Stimulated activated CD4-positive, alpha-beta T cell treated with anti-CD3 and anti-CD28 coated beads, Interleukin-12 subunit alpha, Interleukin-12 subunit beta, amount 100 ng/mL, for 24 hours (primary cell): ENCODE measurements at regions not wholly inside any gene's neighbourhood (a gene's known extent, or its start where the extent isn't known, plus 50 kb on each side); places are given as distances from the start of the nearest gene placed in this dataset.

Source experiments
- DNase-seq, 2 experiments: peaks; one replicate each; pipeline ENCODE4 v3.0.0-alpha.2; 2020; ENCODE audit warnings: low read depth in 2 of 2

DNA sequence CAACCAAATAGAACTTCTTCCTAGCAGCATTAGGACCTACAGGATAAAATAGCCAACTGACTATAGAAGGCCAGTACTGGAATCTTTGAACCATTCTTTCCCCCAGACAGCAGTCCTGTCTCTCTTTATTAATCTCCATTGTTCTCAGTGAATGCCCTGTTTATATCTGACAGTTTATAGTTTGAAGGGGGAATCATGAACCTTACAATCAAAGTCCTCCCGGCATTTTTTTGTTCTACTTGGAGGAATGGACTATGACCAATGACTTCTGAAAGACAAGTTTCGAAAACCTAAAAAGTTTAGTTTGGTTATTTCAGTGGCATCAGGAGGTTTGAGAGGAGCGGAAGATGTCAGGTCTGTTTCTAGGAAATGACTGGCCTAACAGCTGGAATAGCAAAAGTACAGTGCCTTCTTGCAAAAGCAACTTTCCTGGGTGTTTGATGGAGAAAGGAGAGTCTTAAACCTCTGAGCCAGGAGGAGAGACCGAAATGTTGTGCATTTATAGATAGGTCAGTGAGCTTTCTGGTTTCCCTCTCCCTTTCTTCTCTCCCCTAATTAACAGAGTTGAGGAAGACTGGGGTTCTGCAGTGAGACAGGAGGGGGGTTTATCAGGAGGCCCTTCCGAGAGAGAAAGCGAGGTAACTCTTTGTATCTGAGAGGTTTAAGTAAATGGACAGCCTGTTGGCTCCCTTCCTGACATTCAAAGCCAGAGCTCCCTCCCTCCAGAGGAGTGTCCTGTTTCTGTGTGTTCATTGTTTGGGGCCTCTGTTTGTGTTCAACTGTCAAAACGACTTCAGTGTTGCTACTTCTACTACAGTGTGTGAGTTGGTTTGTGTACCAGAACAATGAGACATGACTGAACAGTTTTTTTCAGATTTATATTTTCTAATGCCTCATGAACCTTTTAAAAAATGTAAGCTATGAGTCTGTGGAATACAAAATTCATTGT, 383.0 kb upstream of the RARB start:
- DNase-seq, result no peak

DNA sequence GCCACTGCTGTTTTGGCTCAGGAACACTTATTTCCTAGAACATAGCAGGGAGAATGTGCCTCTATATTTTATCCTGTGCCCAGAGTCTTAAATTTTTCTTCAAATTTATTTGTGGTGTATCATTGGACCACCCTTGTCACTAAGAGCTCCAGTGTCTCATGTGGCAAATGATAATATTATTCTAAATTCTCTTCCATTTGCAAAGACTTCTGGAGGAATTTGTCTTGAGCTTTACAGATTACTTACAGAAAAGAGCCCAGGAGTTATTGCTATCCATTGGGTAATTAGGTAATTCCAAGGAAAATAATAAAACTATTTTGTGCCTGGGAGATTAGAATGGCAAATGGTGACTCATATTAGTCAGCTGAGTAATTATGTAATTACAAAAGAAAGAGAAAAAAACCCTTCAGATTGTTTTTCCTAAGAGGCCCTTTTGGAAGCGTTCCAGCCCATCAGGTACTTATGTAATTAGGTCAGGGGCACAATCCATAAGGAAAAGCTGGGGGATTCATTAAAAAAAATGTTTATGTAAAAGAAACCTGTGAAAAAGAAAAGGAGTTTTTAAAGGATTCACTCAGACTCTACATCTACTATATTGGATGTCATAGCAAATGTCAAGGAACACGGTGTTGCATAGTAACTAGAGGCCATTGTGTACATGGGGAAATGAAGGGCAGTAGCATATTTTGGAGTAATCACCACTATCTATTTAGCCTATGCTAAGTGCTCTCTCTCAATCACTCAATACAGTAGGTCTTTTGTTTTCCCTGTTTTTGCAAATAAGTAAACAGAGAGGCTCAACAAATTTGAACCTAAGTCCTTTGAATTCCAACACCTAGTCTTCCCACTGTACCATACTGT, 380.9 kb upstream of the RARB start:
- no peak for DNase-seq

DNA sequence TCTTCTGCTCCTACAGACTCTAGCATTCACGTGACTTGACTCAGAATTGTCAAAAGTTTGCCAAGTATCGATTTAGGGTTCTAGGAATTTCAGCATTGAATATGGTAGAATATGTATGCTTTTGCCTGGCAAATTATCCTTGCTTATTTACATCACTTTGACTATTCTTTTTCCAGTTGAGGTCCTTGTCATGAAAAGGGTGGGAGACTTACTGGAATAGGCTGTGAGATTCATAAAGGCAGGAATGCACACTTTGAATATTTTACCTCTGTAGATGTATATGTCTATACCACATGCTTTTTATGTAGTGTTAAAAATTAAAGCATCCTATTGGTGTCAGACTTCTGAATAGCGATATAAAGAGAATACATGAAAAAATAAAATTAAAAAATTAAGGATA, 378.8 kb upstream of the RARB start:
- no peak for DNase-seq

DNA sequence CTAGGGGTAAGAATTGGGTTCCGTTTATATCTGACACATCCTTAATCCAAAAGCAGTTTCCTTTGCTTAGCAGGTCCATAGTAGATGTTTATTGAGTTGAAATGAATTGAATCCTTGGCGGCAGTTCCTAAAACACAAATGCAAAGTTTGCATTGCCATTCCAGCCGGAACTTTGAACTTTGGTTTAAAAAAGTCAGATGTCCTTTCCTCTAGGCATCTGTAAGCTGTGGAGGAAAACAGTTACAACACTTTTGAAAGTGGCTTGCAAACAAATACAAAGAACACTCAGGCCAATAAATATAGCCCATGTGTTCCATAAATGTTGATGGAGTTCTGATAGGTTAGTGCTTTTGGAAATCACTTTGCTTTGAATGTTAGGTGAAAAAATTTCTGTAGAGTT, 374.7 kb upstream of the RARB start:
- DNase-seq, result no peak

DNA sequence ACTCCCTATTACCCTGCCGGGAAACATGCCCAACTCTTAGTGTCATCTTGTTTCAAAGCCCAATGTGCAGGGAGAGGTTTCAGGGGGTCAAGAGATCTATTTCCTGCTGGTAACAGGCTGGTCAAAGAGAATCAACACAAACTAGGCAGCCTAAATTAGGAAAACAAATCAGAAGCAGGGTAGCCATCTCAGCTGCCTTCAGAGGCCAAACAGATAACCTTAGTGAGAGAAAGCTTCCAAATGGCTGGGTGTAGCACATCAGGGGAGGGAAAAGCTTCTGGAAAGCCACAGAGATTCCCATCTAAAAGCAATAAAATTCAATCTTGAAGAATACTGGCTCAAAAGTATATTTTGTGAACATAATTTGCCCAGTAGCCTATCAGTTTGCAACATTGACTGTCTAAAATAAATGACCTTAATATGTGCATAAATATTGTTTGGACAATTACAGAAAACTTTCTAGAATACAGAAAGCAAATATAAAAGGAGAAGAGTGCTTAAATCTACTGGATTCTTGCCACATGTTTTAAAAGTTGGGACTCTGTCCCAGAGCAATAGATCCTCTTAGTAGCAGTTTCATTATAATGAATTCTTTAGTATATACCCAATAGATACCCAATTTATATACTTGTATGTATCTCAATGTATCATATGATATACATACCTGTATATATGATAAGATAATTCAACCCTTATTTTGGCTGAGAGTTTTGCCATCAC, 371.9 kb upstream of the RARB start:
- DNase-seq, result no peak

DNA sequence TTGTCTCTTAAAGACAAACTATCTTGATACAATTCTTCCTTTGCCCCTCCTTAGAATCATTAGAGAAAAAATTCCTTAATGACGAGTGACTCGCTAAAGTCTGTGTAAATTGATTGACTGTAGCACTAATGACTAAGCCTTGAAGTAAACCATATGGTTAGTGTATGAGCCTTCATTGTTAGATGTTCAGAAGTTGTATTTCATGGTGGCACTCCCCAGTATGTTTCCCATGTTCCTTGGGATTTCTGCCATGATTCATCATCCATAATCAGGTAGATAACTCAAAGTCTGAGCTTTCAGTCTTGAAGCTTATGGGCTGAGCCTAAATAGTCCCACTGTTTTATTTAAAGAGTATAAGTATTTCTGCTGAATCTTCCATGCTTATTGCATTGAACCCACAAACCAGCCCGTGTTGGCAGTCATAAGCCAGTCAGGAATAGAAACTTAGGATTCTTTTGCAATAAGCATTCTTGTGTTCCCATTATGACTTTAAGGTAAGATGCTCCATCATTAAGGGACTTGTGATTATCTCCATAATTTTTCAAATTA, 371.2 kb upstream of the RARB start:
- no peak for DNase-seq

GRCh38 chr3:25057379-25057778, 370.7 kb upstream of the RARB start:
- no peak for DNase-seq

- no peak for DNase-seq
Measured at GRCh38 chr3:25064681-25065080, 363.4 kb upstream of the RARB start.

DNA sequence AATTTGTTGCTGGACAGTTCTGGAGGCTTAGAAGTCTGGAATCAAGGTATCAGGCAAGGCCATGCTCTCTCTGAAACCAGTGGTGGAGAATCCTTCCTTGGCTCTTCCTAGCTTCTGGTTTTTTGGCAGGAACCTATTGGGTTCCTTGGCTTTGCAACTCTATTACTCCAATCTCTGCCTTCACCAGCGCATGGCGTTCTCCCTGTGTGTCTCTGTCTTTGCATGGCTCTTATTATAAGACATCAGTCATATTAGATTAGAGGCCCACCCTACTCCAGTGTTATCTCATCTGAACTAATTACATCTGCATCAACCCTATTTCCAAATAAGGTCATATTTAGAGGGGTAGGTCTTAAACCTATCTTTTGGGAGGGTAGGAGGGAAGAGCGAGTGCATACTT, 358.1 kb upstream of the RARB start:
- no peak for DNase-seq

DNA sequence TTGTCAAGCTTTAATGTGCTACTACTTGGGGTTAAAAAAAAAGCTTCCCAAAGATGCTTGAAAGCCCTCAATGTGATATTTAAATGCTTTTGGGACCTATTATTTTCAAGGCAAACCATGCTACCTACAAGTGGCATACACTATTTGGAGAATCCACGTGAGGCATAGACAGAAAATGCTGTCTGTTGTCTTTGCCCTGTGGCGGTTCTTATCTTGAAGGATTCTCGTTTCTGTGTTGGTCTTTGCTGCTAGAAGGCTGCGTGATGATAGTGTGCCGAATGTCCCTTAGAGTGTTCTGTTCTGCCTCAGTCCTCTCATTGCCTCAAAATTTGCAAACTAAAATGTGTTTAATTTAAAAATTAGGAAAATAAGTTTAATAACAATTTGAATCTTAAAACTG, 356.2 kb upstream of the RARB start:
- DNase-seq, result no peak

DNA sequence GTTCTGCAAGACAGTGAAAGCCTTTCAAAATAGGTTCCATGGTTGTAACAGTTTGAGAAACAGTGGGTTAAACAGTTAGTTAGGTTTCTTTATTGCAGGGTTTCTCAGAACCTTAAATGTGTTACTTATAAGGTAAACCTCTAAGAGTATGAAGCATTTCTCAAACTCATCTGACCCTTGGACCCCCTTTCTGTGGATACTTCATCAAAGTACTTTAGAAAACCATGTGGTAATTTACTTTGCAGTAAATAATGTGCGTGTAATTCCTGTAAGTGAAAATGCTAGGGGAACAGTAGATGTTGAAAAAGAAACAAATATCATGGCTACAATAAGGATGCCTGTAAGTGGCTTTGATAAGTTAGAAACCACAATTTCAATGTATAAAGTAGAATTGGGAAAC, 354.6 kb upstream of the RARB start:
- no peak for DNase-seq

- no peak for DNase-seq
Measured at GRCh38 chr3:25074149-25074548, 353.9 kb upstream of the RARB start.

DNA sequence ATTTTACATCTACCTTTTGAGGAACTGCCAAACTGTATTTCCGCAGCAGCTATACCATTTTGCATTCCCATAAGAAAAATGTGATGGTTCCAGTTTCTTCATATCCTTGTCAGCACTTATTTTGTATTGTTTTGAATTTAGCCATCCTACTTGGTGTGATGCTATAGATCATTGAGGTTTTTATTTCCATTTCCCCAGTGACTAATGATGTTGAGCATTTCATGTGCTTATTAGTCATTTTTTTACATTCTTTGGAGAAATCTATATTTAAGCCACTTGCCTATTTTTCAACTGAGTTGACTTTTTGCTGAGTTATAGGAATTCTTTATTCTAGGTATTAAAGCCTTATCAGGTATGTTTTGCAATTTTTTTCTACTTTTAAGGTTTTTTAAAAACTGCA, 347.6 kb upstream of the RARB start:
- no peak for DNase-seq

DNA sequence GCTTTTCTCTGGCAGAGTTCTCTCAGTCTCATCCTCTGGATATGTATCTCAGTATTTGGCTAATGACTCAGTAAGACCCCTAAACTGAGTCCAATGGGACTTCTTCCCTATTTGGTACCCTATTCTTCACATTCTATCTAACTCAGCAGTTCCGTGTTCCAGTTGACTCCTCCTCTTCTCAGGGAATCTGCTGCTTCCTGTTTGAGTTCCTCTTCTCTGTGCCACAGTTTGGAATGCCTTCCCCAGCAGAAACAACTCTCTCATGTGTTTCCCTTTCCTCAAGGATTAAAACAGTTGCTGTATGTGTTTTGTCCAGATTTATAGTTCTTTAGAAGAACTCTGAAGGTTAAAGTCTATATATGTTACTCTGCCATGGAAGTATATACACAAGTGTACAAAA, 344.0 kb upstream of the RARB start:
- no peak for DNase-seq

DNA sequence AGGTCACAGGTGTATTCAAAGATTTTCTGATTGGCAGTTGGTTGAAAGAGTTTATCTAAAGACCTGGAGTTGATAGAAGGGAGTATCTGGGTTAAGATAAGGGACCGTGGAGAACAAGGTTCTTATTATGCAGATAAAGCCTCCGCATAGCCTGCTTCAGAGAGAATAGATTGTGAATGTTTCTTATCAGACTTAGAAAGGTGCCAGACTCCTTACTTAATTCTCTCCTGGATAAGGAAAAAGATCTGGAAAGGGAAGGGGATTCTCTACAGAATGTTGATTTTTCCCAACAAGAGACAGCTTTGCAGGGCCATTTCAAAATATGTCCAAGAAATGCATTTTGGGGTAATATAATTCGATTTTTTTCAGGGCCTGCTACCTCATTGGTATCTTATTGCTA, 341.3 kb upstream of the RARB start:
- DNase-seq, result no peak

DNA sequence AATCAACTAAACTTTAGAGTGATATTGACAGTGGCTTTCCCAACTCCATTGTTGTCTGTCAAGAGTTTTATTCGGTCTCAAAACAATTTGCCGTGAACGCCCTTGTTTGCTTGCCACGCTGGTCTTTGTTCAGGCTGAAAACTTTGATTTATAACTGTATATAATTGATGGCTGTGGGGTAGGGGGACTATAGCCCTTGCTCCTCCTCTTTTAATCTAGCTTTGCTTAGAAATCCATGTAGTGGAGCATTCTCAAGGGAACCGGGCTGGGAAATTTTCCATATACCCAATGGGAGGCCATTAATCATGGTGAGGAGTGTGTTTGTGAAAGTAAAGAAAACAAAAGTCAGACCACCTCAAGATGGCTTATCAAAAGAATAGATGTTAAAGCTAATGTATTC, 339.8 kb upstream of the RARB start:
- DNase-seq, result no peak

DNA sequence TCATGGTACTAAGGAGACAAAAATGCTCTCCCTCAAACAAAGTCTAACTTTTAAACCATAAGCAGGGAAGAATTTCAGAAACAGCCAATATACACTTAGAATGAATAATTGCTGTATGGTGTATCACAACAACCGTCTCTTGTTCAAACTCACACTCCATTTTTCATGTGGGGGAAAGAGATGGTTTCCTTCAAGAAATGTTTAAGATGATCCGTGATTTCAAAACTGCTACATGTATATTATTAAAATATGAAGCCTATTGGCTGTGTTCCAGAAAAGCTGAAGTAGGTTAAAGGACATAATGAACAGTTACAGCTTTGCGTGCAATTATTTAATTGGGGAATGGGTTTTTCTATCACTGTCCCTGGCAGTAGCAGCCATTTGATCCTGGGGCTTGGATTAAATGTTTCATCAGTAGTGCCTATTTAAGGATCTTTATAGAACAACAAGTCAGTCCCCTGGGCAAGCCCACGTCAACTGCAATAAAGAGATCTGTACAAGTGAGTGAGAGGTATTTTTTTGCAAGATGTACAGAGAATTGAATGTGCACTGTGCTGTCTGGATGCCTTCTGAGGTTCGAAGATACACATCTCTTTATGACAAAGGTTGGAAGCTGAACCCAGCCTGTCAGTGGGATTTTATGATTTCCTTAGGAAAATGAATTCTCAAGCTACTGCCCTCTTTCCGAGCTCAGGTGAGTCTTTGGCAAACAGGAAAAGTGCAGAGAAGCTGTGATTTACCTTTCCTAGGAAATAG, 337.2 kb upstream of the RARB start:
- no peak for DNase-seq

DNA sequence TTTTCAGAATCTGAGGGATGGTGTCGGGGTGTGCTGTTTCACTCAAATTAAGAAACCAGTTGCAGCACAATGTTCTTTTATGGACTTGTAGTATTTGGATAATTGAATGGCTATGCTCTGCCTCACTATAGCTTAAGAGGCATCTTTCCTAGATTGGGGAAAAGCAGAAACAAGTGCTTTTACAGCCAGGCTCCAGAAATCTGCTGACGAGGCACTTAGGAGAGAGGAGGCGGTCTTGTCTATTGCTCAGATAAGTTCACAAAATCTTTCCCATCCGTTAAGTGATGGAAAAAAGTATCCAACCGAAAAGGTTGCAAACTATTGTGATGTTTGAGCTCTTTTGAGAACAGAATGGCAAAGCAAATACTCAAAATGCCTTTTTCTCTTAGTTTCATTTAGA, 336.1 kb upstream of the RARB start:
- DNase-seq, result no peak

- no peak for DNase-seq
Measured at GRCh38 chr3:25094932-25095685, 333.0 kb upstream of the RARB start.

- no peak for DNase-seq
Measured at GRCh38 chr3:25096536-25096935, 331.5 kb upstream of the RARB start.

DNA sequence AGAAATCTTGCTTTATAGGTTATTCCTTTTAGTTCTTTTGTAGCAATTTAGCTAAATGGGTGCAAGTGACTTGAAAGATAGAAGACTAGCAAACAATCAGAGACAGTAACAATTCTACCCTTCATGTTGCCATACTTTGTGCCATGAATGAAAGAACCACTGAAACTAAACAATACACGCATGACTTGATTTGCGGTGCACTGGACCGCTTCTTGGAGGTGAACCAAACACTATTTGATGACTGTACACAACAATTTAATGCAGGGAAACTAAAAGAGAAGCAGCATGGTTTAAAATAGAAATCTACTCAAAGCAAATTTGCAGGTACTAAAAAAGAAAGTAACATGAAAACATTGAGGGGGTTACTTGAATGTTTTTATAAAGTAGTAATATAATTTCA, 331.0 kb upstream of the RARB start:
- no peak for DNase-seq
